ENCODE measurements at regions not wholly inside any gene's neighbourhood (a gene's known extent, or its start where the extent isn't known, plus 50 kb on each side); places are given as distances from the start of the nearest gene placed in this dataset.

DNA sequence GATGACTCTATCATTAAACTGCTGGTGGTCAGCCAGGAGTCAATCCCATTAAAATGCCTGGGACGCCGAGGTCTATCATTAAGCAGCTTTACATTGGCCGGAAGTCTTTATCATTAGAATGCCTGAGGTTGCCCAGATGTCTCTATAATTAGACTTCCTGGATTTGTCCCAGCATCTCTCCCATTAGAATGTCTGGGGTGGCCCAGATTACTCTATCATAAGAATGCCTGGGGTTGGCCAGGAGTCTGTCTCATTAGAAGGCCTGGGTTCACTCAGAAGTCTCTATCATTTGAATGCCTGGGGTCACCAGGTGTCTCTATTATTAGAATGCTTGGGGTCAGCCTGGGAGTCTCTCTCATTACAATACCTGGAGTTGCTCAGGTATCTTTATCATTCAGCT, 2227.2 kb downstream of the TP53TG3F start:
- TF ChIP-seq, protein P1, sequence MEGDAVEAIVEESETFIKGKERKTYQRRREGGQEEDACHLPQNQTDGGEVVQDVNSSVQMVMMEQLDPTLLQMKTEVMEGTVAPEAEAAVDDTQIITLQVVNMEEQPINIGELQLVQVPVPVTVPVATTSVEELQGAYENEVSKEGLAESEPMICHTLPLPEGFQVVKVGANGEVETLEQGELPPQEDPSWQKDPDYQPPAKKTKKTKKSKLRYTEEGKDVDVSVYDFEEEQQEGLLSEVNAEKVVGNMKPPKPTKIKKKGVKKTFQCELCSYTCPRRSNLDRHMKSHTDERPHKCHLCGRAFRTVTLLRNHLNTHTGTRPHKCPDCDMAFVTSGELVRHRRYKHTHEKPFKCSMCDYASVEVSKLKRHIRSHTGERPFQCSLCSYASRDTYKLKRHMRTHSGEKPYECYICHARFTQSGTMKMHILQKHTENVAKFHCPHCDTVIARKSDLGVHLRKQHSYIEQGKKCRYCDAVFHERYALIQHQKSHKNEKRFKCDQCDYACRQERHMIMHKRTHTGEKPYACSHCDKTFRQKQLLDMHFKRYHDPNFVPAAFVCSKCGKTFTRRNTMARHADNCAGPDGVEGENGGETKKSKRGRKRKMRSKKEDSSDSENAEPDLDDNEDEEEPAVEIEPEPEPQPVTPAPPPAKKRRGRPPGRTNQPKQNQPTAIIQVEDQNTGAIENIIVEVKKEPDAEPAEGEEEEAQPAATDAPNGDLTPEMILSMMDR (IDR thresholded peaks at IDR 0.05): no peak
- TF ChIP-seq POLR2AphosphoS5 (IDR thresholded peaks at IDR 0.05; ENCODE audit: low read depth, low read length) (no peak), SIN3A (IDR thresholded peaks at IDR 0.05; ENCODE audit: borderline replicate concordance, insufficient read depth, low read depth, low read length) (no peak)
- TF ChIP-seq, protein P2, sequence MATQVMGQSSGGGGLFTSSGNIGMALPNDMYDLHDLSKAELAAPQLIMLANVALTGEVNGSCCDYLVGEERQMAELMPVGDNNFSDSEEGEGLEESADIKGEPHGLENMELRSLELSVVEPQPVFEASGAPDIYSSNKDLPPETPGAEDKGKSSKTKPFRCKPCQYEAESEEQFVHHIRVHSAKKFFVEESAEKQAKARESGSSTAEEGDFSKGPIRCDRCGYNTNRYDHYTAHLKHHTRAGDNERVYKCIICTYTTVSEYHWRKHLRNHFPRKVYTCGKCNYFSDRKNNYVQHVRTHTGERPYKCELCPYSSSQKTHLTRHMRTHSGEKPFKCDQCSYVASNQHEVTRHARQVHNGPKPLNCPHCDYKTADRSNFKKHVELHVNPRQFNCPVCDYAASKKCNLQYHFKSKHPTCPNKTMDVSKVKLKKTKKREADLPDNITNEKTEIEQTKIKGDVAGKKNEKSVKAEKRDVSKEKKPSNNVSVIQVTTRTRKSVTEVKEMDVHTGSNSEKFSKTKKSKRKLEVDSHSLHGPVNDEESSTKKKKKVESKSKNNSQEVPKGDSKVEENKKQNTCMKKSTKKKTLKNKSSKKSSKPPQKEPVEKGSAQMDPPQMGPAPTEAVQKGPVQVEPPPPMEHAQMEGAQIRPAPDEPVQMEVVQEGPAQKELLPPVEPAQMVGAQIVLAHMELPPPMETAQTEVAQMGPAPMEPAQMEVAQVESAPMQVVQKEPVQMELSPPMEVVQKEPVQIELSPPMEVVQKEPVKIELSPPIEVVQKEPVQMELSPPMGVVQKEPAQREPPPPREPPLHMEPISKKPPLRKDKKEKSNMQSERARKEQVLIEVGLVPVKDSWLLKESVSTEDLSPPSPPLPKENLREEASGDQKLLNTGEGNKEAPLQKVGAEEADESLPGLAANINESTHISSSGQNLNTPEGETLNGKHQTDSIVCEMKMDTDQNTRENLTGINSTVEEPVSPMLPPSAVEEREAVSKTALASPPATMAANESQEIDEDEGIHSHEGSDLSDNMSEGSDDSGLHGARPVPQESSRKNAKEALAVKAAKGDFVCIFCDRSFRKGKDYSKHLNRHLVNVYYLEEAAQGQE (IDR thresholded peaks at IDR 0.05; ENCODE audit: insufficient read depth in 1 of 2, low read depth in 2 of 2, low read length in 1 of 2): no peak

Measured in Panc1 (cell line).